Neural cell (in vitro differentiated cells): ENCODE measurements at regions not wholly inside any gene's neighbourhood (a gene's known extent, or its start where the extent isn't known, plus 50 kb on each side); places are given as distances from the start of the nearest gene placed in this dataset.

ENCODE experiments used
- CTCF ChIP-seq: fragments of 450-650 bp; IDR thresholded peaks from 2 replicates; pipeline ENCODE4 v1.5.1; 2014; ENCODE audit warnings: antibody characterized with exemption, mild to moderate bottlenecking, moderate library complexity; ENCODE audit not compliant: poor library complexity, severe bottlenecking
- EP300 ChIP-seq: fragments of 450-650 bp; conservative IDR thresholded peaks from 2 replicates; pipeline ENCODE4 v1.6.1; 2014; ENCODE audit warnings: antibody characterized with exemption, mild to moderate bottlenecking, moderate library complexity; ENCODE audit not compliant: poor library complexity, severe bottlenecking
- EZH2 ChIP-seq: fragments of 200-600, 300-800 bp; shearing (Covaris generic), sonication (generic); IDR thresholded peaks from 2 replicates; pipeline ENCODE4 v1.6.1; 2014; ENCODE audit warnings: antibody characterized with exemption, low read length, borderline replicate concordance, mild to moderate bottlenecking; ENCODE audit not compliant: insufficient read depth, poor library complexity, severe bottlenecking
- MXI1 ChIP-seq: fragments of 450-650 bp; conservative IDR thresholded peaks from 2 replicates; pipeline ENCODE4 v1.6.1; 2014; ENCODE audit warnings: antibody characterized with exemption, mild to moderate bottlenecking; ENCODE audit not compliant: poor library complexity, severe bottlenecking
- POLR2AphosphoS5 ChIP-seq: IDR thresholded peaks from 2 replicates; pipeline ENCODE4 v1.6.1; 2012
- RAD21 ChIP-seq: fragments of 450-650 bp; conservative IDR thresholded peaks from 2 replicates; pipeline ENCODE4 v1.6.1; 2014; ENCODE audit warnings: antibody characterized with exemption, mild to moderate bottlenecking, moderate library complexity
- TAF1 ChIP-seq: IDR thresholded peaks from 2 replicates; pipeline ENCODE4 v1.6.1; 2012; ENCODE audit warnings: low read depth
- TF ChIP-seq, protein P1 (sequence below): IDR thresholded peaks from 2 replicates; pipeline ENCODE4 v1.6.1; 2012; ENCODE audit warnings: borderline replicate concordance

DNA sequence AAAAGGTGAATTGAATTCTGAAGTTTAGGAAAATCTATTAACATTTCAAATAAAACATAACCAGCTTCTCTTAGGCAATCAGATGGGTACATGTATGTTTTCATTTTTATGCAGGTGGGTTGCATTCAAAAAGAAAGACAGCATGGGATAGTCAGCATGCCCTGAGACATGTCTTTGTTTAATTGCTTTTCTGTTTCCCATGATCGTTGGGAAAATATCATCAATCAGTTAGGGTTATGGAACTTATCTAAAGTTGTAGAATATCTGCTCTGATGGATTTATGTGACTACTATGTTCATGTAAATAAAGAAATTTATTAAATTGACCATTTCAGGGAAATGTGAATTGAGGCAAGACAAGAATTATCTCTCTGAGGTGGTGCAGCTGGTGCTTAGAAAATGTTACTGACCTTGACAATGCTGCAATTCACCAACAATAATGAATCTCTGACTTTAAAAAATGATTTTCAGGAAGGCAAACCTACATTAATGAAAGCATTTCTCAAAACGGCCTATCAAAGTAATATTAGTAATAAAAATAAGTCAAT, 112.7 kb downstream of the RFPL4B start:
- TF ChIP-seq CTCF, result no peak
- TF ChIP-seq EZH2, result no peak
- no peak for TF ChIP-seq MXI1
- TF ChIP-seq POLR2AphosphoS5, result no peak
- TF ChIP-seq TAF1, result no peak
- TF ChIP-seq EP300, result no peak
- no peak for TF ChIP-seq RAD21
- TF ChIP-seq, protein P1, sequence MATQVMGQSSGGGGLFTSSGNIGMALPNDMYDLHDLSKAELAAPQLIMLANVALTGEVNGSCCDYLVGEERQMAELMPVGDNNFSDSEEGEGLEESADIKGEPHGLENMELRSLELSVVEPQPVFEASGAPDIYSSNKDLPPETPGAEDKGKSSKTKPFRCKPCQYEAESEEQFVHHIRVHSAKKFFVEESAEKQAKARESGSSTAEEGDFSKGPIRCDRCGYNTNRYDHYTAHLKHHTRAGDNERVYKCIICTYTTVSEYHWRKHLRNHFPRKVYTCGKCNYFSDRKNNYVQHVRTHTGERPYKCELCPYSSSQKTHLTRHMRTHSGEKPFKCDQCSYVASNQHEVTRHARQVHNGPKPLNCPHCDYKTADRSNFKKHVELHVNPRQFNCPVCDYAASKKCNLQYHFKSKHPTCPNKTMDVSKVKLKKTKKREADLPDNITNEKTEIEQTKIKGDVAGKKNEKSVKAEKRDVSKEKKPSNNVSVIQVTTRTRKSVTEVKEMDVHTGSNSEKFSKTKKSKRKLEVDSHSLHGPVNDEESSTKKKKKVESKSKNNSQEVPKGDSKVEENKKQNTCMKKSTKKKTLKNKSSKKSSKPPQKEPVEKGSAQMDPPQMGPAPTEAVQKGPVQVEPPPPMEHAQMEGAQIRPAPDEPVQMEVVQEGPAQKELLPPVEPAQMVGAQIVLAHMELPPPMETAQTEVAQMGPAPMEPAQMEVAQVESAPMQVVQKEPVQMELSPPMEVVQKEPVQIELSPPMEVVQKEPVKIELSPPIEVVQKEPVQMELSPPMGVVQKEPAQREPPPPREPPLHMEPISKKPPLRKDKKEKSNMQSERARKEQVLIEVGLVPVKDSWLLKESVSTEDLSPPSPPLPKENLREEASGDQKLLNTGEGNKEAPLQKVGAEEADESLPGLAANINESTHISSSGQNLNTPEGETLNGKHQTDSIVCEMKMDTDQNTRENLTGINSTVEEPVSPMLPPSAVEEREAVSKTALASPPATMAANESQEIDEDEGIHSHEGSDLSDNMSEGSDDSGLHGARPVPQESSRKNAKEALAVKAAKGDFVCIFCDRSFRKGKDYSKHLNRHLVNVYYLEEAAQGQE, result no peak
